Kidney capillary endothelial cell (primary cell): ENCODE measurements at regions not wholly inside any gene's neighbourhood (a gene's known extent, or its start where the extent isn't known, plus 50 kb on each side); places are given as distances from the start of the nearest gene placed in this dataset.

Source experiments
- DNase-seq: peaks from one replicate; pipeline ENCODE4 v3.0.0-alpha.2; 2018; ENCODE audit warnings: low spot score

- DNase-seq = no peak
Measured at GRCh38 chr4:122305853-122306252, 73.0 kb upstream of the ADAD1 start.

DNA sequence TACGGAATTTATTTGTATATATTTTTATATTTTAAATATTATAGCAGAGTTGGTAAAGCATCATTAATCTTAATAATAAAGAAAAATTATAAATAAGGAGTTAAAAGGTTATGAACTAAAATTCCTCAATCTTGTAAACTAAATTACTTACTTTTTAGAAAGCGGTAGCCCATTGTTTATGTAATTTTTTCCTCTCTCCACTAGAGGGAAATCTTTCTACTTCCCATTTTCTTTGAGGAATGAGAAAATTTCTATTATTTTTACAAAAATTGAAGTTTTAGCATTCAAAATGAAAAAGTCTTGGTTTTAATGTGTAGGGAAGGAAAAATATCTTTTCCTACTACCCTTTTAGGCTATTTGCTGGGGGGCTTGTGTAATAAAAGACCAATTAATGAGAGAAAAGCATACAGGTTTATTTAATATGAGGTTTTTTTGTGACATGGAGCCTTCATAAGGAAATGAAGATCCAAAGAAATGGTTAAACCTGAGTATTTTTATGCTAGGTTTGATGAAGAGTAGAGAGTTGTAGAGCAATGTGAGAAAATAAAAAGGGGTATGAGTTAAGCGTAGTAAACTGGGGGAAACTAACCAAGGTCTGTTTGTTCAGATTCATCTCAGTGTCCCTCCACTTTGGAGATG, 68.7 kb upstream of the ADAD1 start:
- peak; percentile 8 for DNase-seq

GRCh38 chr4:122313006-122313646, 65.7 kb upstream of the ADAD1 start:
- no peak for DNase-seq

- DNase-seq = no peak
Measured at GRCh38 chr4:122326908-122327307, 51.9 kb upstream of the ADAD1 start.

- no peak for DNase-seq
Measured at GRCh38 chr4:122328893-122329292, 49.9 kb upstream of the ADAD1 start.
